DND-41 (cell line): ENCODE measurements at regions not wholly inside any gene's neighbourhood (a gene's known extent, or its start where the extent isn't known, plus 50 kb on each side); places are given as distances from the start of the nearest gene placed in this dataset.

ENCODE experiments used
- ATAC-seq: fragments of 200-7000 bp; cut with Tn5 transposase; 3 replicates; pipeline ENCODE4 v1.9.1; 2021; ENCODE audit warnings: low read depth; ENCODE audit not compliant: insufficient read depth
- DNase-seq: peaks from one replicate; pipeline ENCODE4 v3.0.0-alpha.2; 2020
- H2AFZ ChIP-seq: 2 replicates; pipeline ENCODE4 v1.6.0; 2012; ENCODE audit warnings: low read depth, low read length
- H3K27ac ChIP-seq: 2 replicates; pipeline ENCODE4 v1.5.1; 2012; ENCODE audit warnings: low read length, inconsistent platforms
- H3K27me3 ChIP-seq: fragments of 200-600 bp; sonication (generic); 2 replicates; pipeline ENCODE4 v1.6.0; 2012; ENCODE audit warnings: low read length, mild to moderate bottlenecking, inconsistent platforms; ENCODE audit not compliant: insufficient read depth, poor library complexity
- H3K36me3 ChIP-seq: 2 replicates; pipeline ENCODE4 v1.5.1; 2012; ENCODE audit warnings: low read length, inconsistent platforms; ENCODE audit not compliant: insufficient read depth
- H3K4me1 ChIP-seq: 2 replicates; pipeline ENCODE4 v1.5.1; 2012; ENCODE audit warnings: mild to moderate bottlenecking, low read length; ENCODE audit not compliant: insufficient read depth
- H3K4me2 ChIP-seq: 2 replicates; pipeline ENCODE4 v1.6.0; 2012; ENCODE audit warnings: mild to moderate bottlenecking, moderate library complexity, low read length, inconsistent platforms; ENCODE audit not compliant: insufficient read depth
- H3K4me3 ChIP-seq, 2 experiments: fragments of 200-600 bp in 1 of 2; shearing (Covaris generic) in 1 of 2; 2 replicates each; pipeline ENCODE4 v1.5.1; 2012 to 2016; ENCODE audit warnings: inconsistent platforms in 2 of 2, low read length in 2 of 2, mild to moderate bottlenecking in 2 of 2, low read depth in 1 of 2, moderate library complexity in 1 of 2
- H3K79me2 ChIP-seq: 2 replicates; pipeline ENCODE4 v1.6.0; 2012; ENCODE audit warnings: low read length, inconsistent platforms; ENCODE audit not compliant: insufficient read depth
- H3K9ac ChIP-seq: 2 replicates; pipeline ENCODE4 v1.6.0; 2012; ENCODE audit warnings: low read depth, mild to moderate bottlenecking, inconsistent platforms, low read length, moderate library complexity
- H3K9me3 ChIP-seq: 2 replicates; pipeline ENCODE4 v1.5.1; 2012; ENCODE audit warnings: low read length, moderate library complexity, mild to moderate bottlenecking, inconsistent platforms; ENCODE audit not compliant: insufficient read depth, severe bottlenecking
- H4K20me1 ChIP-seq: 2 replicates; pipeline ENCODE4 v1.6.0; 2012; ENCODE audit warnings: low read length; ENCODE audit not compliant: insufficient read depth
- EZH2 ChIP-seq: IDR thresholded peaks from 3 replicates; pipeline ENCODE4 v1.6.1; 2012; ENCODE audit warnings: borderline replicate concordance, low read depth, mild to moderate bottlenecking, moderate library complexity, low read length, inconsistent platforms; ENCODE audit not compliant: severe bottlenecking
- TF ChIP-seq, protein P1 (sequence below): IDR thresholded peaks from 2 replicates; pipeline ENCODE4 v1.5.1; 2012; ENCODE audit warnings: borderline replicate concordance, low read length, moderate library complexity, mild to moderate bottlenecking; ENCODE audit not compliant: poor library complexity, severe bottlenecking; ENCODE audit errors: extremely low read depth

DNA sequence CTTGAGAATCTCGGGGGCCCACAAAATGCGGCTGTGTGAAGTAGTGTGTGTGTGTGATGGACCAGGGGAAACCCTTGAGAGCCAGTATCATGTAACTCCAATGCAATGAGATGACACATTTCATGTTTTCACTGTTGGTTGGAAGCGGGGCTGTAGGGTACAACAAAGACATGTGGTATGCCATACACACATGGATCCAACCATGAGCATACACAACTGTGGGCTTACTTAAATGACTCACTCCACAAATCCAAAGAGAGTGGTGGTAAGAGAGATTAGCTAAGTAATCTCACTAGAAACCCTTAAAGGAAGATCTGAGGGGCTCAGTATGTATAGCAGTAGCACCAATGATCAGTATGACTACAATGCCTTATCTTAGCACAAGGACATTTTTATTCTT is 225.7 kb downstream of the SIPA1L2 start:
- H3K4me3 ChIP-seq, result no peak overlapping the region
- H3K4me1 ChIP-seq, result no peaks in the 10 kb centered on the region
- no peaks in the 10 kb centered on the region for H3K79me2 ChIP-seq
- ATAC-seq (no peak), DNase-seq (no peak)
- H2AFZ ChIP-seq, result no peak overlapping the region
- no peaks in the 10 kb centered on the region for H3K9me3 ChIP-seq
- H3K27me3 ChIP-seq, result no peaks in the 10 kb centered on the region
- TF ChIP-seq, protein P1, sequence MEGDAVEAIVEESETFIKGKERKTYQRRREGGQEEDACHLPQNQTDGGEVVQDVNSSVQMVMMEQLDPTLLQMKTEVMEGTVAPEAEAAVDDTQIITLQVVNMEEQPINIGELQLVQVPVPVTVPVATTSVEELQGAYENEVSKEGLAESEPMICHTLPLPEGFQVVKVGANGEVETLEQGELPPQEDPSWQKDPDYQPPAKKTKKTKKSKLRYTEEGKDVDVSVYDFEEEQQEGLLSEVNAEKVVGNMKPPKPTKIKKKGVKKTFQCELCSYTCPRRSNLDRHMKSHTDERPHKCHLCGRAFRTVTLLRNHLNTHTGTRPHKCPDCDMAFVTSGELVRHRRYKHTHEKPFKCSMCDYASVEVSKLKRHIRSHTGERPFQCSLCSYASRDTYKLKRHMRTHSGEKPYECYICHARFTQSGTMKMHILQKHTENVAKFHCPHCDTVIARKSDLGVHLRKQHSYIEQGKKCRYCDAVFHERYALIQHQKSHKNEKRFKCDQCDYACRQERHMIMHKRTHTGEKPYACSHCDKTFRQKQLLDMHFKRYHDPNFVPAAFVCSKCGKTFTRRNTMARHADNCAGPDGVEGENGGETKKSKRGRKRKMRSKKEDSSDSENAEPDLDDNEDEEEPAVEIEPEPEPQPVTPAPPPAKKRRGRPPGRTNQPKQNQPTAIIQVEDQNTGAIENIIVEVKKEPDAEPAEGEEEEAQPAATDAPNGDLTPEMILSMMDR, result no peak
- no peak for TF ChIP-seq EZH2
- no peak overlapping the region for H3K27ac ChIP-seq
- no peak overlapping the region for H3K4me2 ChIP-seq
- no peak overlapping the region for H3K9ac ChIP-seq
- no peaks in the 10 kb centered on the region for H4K20me1 ChIP-seq
- peaks cover 24% of the 10 kb centered on the region for H3K36me3 ChIP-seq

DNA sequence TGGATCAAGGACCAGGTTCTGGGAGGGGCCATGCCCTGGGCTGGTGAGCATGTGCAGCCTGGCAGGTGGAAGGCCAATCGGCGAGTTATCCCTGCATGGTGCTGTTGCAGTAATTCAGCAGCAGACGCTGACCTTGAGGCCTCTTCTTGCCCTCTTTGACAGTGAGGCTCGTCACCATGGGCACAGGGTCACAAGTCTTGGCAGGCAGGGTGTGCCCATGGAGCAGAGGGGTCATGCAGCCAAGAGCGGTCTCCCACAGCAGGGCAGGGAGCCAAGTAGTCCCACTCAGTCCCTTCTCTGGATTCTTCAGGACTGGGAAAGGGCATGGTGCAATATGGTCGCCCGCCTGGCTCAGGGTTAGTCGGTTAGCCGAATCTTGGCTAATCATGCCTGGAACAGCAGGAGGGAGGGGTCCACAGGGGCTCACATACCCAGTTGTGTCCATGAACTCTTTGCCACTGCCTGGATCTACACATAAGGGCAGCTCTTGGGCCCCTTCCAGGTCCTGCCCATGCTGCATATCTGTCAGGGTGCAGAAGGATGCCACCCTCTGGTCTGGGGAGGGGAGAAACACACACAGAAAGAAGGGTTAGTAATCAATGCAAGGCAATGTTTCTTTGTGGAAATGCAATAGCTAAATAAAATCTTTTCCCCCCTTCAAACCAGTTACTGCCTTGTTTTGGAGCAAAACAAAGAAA is 226.8 kb downstream of the SIPA1L2 start:
- Histone ChIP-seq H3K36me3 (peaks cover 33% of the 10 kb centered on the region), H3K9me3 (no peaks in the 10 kb centered on the region), H4K20me1 (no peaks in the 10 kb centered on the region), H3K27ac (no peak overlapping the region), H2AFZ (no peak overlapping the region), H3K79me2 (no peaks in the 10 kb centered on the region), H3K4me2 (no peak overlapping the region), H3K27me3 (no peaks in the 10 kb centered on the region), H3K4me3 (no peak overlapping the region), H3K9ac (no peak overlapping the region), H3K4me1 (no peaks in the 10 kb centered on the region)
- ATAC-seq (no peak), DNase-seq (no peak)
- TF ChIP-seq EZH2, result no peak
- TF ChIP-seq, protein P1, result no peak

DNA sequence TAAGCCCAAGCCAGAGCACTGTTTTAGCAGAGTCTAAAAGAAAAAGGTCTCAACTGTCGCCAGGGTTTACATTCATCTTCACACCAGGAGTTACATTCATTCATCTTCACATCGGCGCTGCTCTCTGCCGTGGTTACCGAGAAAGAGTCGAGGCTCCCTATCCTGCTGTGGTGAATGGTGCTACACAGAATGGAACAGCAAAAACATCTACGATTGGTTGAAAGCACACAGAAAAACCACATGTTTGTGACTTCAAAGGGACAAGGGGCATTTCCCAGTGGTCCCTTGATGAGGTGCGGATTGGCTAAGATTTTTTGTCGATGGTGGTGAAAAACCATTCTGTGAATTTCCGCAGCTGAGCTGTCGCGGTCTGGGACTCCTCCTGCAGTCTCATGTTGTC is 231.1 kb downstream of the SIPA1L2 start:
- DNase-seq (peak; percentile 12), ATAC-seq (peak; percentile 39; the same call in 1 of the 3 replicates)
- TF ChIP-seq, protein P1, result no peak
- no peak for TF ChIP-seq EZH2
- H3K27ac ChIP-seq, result no peak overlapping the region
- peaks cover 35% of the 10 kb centered on the region for H3K36me3 ChIP-seq
- no peaks in the 10 kb centered on the region for H3K79me2 ChIP-seq
- H3K4me3 ChIP-seq, result no peak overlapping the region
- H3K27me3 ChIP-seq, result no peaks in the 10 kb centered on the region
- H3K4me2 ChIP-seq, result no peak overlapping the region
- H3K9me3 ChIP-seq, result no peaks in the 10 kb centered on the region
- H3K9ac ChIP-seq, result no peak overlapping the region
- no peak overlapping the region for H2AFZ ChIP-seq
- no peaks in the 10 kb centered on the region for H3K4me1 ChIP-seq
- no peaks in the 10 kb centered on the region for H4K20me1 ChIP-seq
